ENCODE measurements at regions not wholly inside any gene's neighbourhood (a gene's known extent, or its start where the extent isn't known, plus 50 kb on each side); places are given as distances from the start of the nearest gene placed in this dataset.

- TF ChIP-seq POLR2A (IDR thresholded peaks at IDR 0.05) (no peak), CTCF (IDR thresholded peaks at IDR 0.05) (no peak)
Measured at GRCh38 chr11:95354304-95354703, 123.3 kb upstream of the SESN3 start.
